Natural killer cell (primary cell): ENCODE measurements at regions not wholly inside any gene's neighbourhood (a gene's known extent, or its start where the extent isn't known, plus 50 kb on each side); places are given as distances from the start of the nearest gene placed in this dataset.
"Not testable (repeated sequence)": the region's sequence is repeated elsewhere in the genome, so short reads cannot be mapped to it uniquely, and the experiment has no call there.

Experiments
- ATAC-seq, 3 donors: fragments of 150-1000 bp in 2 of 3; fragments of 200-7000 bp in 1 of 3; cut with Tn5 transposase; 1 replicate in 1 of 3; 2 replicates in 2 of 3; pipeline ENCODE4 v1.10.0; 2021; ENCODE audit warnings: mild to moderate bottlenecking in 2 of 3, moderate library complexity in 2 of 3
- DNase-seq, 2 donors: peaks; one replicate each; pipeline versions ENCODE4 v3.0.0 to v3.0.0-alpha.2; 2013 to 2021; ENCODE audit warnings: mixed read lengths in 1 of 2
- H3K27ac ChIP-seq: one replicate; pipeline ENCODE4 v1.5.1; 2013; ENCODE audit warnings: mild to moderate bottlenecking, low read length
- H3K27me3 ChIP-seq: one replicate; pipeline ENCODE4 v1.6.1; 2013; ENCODE audit warnings: low read length; ENCODE audit not compliant: control insufficient read depth, insufficient read depth
- H3K36me3 ChIP-seq: one replicate; pipeline ENCODE4 v1.6.1; 2013; ENCODE audit warnings: low read length; ENCODE audit not compliant: control insufficient read depth, insufficient read depth
- H3K4me1 ChIP-seq: one replicate; pipeline ENCODE4 v1.6.1; 2013; ENCODE audit warnings: low read length; ENCODE audit not compliant: control insufficient read depth, insufficient read depth
- H3K4me3 ChIP-seq: one replicate; pipeline ENCODE4 v1.5.1; 2013; ENCODE audit warnings: low read length
- H3K9me3 ChIP-seq: one replicate; pipeline ENCODE4 v1.6.1; 2013; ENCODE audit warnings: low read length; ENCODE audit not compliant: control insufficient read depth, insufficient read depth
- H3K27ac Mint-ChIP-seq, 2 donors: one replicate each; pipeline ENCODE4 v1.8.0; 2022; ENCODE audit warnings: mild to moderate bottlenecking in 2 of 2, mixed read lengths in 2 of 2, moderate library complexity in 1 of 2
- H3K27me3 Mint-ChIP-seq, 2 donors: one replicate each; pipeline ENCODE4 v1.8.0; 2022; ENCODE audit warnings: low read depth in 2 of 2, mixed read lengths in 2 of 2
- H3K36me3 Mint-ChIP-seq: one replicate; pipeline ENCODE4 v1.8.0; 2022; ENCODE audit warnings: mixed read lengths
- H3K4me1 Mint-ChIP-seq, 2 donors: one replicate each; pipeline ENCODE4 v1.8.0; 2022; ENCODE audit warnings: mixed read lengths in 2 of 2
- H3K4me3 Mint-ChIP-seq: one replicate; pipeline ENCODE4 v1.8.0; 2022; ENCODE audit warnings: mild to moderate bottlenecking, moderate library complexity, mixed read lengths
- H3K9me3 Mint-ChIP-seq, 2 donors: one replicate each; pipeline ENCODE4 v1.8.0; 2022; ENCODE audit warnings: mixed read lengths in 2 of 2
- WGBS: methylation state at CpG from one replicate; pipeline ENCODE4 v1.1.7; 2013; ENCODE audit warnings: missing lambda C conversion rate; ENCODE audit not compliant: insufficient coverage; 5-methylcytosine and 5-hydroxymethylcytosine counted together
- intact Hi-C: fragments of 100-400 bp; cut with micrococcal nuclease; formaldehyde crosslinking; loops from one replicate; pipeline ENCODE4 v1.14.2; 2022
- TF ChIP-seq, protein P1 (sequence below): fragments of 200-600 bp; IDR thresholded peaks from one replicate; pipeline ENCODE4 v1.8.0; 2022; ENCODE audit warnings: antibody characterized with exemption

GRCh38 chr6:137978252-137978896 is 111.3 kb downstream of the TNFAIP3 start:
- peak overlapping the region; percentile 11 to 97 for H3K27ac Mint-ChIP-seq
- no peaks in the 10 kb centered on the region for H3K9me3 Mint-ChIP-seq
- H3K4me3 ChIP-seq: no peak overlapping the region
- DNase-seq (no peak), ATAC-seq (no peak)
- intact Hi-C loops: loop anchor here (10.0 kb wide), 1 partner anchor 714 kb away; no protein-coding TSS in a partner anchor
- H3K4me3 Mint-ChIP-seq: no peak overlapping the region
- H3K9me3 ChIP-seq: no peaks in the 10 kb centered on the region
- no peak overlapping the region for H3K27ac ChIP-seq
- H3K4me1 Mint-ChIP-seq: peaks cover 37 to 48% of the 10 kb centered on the region in 2 donors
- H3K36me3 Mint-ChIP-seq: no peaks in the 10 kb centered on the region
- TF ChIP-seq, protein P1, sequence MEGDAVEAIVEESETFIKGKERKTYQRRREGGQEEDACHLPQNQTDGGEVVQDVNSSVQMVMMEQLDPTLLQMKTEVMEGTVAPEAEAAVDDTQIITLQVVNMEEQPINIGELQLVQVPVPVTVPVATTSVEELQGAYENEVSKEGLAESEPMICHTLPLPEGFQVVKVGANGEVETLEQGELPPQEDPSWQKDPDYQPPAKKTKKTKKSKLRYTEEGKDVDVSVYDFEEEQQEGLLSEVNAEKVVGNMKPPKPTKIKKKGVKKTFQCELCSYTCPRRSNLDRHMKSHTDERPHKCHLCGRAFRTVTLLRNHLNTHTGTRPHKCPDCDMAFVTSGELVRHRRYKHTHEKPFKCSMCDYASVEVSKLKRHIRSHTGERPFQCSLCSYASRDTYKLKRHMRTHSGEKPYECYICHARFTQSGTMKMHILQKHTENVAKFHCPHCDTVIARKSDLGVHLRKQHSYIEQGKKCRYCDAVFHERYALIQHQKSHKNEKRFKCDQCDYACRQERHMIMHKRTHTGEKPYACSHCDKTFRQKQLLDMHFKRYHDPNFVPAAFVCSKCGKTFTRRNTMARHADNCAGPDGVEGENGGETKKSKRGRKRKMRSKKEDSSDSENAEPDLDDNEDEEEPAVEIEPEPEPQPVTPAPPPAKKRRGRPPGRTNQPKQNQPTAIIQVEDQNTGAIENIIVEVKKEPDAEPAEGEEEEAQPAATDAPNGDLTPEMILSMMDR: no peak
- peaks cover 46% of the 10 kb centered on the region for H3K4me1 ChIP-seq
- H3K27me3 ChIP-seq: no peaks in the 10 kb centered on the region
- no peaks in the 10 kb centered on the region for H3K27me3 Mint-ChIP-seq
- no peaks in the 10 kb centered on the region for H3K36me3 ChIP-seq
- WGBS: 82% methylated on average over 8 of the region's 8 CpGs

- H3K27me3 ChIP-seq, H3K27ac Mint-ChIP-seq, ATAC-seq, H3K4me3 ChIP-seq, DNase-seq, H3K9me3 Mint-ChIP-seq, H3K36me3 Mint-ChIP-seq, H3K36me3 ChIP-seq, H3K27me3 Mint-ChIP-seq, H3K27ac ChIP-seq, H3K9me3 ChIP-seq, H3K4me3 Mint-ChIP-seq: not testable (repeated sequence)
- WGBS: 87% methylated on average over 6 of the region's 6 CpGs
- intact Hi-C loops: loop anchor here (10.0 kb wide), 1 partner anchor 714 kb away; no protein-coding TSS in a partner anchor
- peaks cover 41% of the 10 kb centered on the region for H3K4me1 ChIP-seq
- H3K4me1 Mint-ChIP-seq: peaks cover 28 to 39% of the 10 kb centered on the region in 2 donors
These were observed 112.2 kb downstream of the TNFAIP3 start for GRCh38 chr6:137979263-137979662.

DNA sequence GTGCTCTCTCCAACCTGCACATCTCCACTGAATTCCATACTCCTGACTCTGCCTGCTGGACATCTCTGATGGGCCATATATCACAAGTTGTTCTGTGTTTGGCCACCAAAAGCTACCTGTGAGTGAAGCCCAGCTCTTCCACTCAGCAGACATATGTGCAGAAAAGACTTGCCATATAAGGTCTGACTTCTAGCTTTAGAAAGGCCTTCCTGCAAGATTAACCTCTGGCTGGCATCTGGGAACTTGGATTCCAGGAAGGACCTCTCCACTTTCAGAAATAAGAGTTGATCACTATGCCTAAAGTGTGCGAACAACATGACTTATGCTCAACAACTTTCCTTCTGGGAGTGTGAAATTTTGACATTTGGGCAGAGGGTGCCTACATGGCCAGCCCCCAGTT is 113.7 kb downstream of the TNFAIP3 start:
- H3K4me1 ChIP-seq: peaks cover 32% of the 10 kb centered on the region
- ATAC-seq (no peak), DNase-seq (no peak)
- no peak overlapping the region for H3K27ac ChIP-seq
- no peaks in the 10 kb centered on the region for H3K9me3 ChIP-seq
- H3K36me3 Mint-ChIP-seq: no peaks in the 10 kb centered on the region
- H3K27ac Mint-ChIP-seq: no peak overlapping the region
- intact Hi-C loops: no loop called here
- WGBS: 93% methylated on average over 1 of the region's 1 CpG
- peaks cover 13 to 24% of the 10 kb centered on the region in 2 donors for H3K4me1 Mint-ChIP-seq
- H3K27me3 ChIP-seq: no peaks in the 10 kb centered on the region
- H3K4me3 ChIP-seq: no peak overlapping the region
- TF ChIP-seq, protein P1: no peak
- H3K36me3 ChIP-seq: no peaks in the 10 kb centered on the region
- no peak overlapping the region for H3K4me3 Mint-ChIP-seq
- no peaks in the 10 kb centered on the region for H3K9me3 Mint-ChIP-seq
- H3K27me3 Mint-ChIP-seq: no peaks in the 10 kb centered on the region

GRCh38 chr6:137981758-137982157 is 114.7 kb downstream of the TNFAIP3 start:
- Mint-ChIP-seq H3K4me1 (peaks cover 3 to 14% of the 10 kb centered on the region in 2 donors), H3K27me3 (no peaks in the 10 kb centered on the region), H3K27ac (no peak overlapping the region), H3K4me3 (no peak overlapping the region), H3K9me3 (no peaks in the 10 kb centered on the region), H3K36me3 (no peaks in the 10 kb centered on the region)
- ATAC-seq (no peak), DNase-seq (no peak)
- Histone ChIP-seq H3K27ac (no peak overlapping the region), H3K4me1 (peaks cover 22% of the 10 kb centered on the region), H3K4me3 (no peak overlapping the region), H3K27me3 (no peaks in the 10 kb centered on the region), H3K9me3 (no peaks in the 10 kb centered on the region), H3K36me3 (no peaks in the 10 kb centered on the region)
- intact Hi-C loops: no loop called here
- WGBS: 89% methylated on average over 3 of the region's 3 CpGs
- TF ChIP-seq, protein P1: no peak
